Activated T-cell treated with anti-CD3 and anti-CD28 coated beads, Interleukin-2, amount 50 U/mL, for 72 hours (primary cell): ENCODE measurements at regions not wholly inside any gene's neighbourhood (a gene's known extent, or its start where the extent isn't known, plus 50 kb on each side); places are given as distances from the start of the nearest gene placed in this dataset.
"Not testable (repeated sequence)": the region's sequence is repeated elsewhere in the genome, so short reads cannot be mapped to it uniquely, and the experiment has no call there.

Experiments used
- ATAC-seq, 2 donors: fragments of 150-1000 bp; cut with Tn5 transposase; replicated peaks in 1 of 2; 2 replicates each; pipeline ENCODE4 v1.10.0; 2021; ENCODE audit warnings: moderate library complexity in 2 of 2, mild to moderate bottlenecking in 1 of 2
- DNase-seq, 2 donors: peaks; one replicate each; pipeline ENCODE4 v3.0.0; 2021 to 2022; ENCODE audit warnings: mixed read lengths in 1 of 2
- H3K27ac Mint-ChIP-seq: one replicate; pipeline ENCODE4 v1.8.0; 2022; ENCODE audit warnings: mild to moderate bottlenecking, moderate library complexity, mixed read lengths
- H3K27me3 Mint-ChIP-seq: one replicate; pipeline ENCODE4 v1.8.0; 2022; ENCODE audit warnings: low read depth, mixed read lengths
- H3K36me3 Mint-ChIP-seq, 2 donors: one replicate each; pipeline ENCODE4 v1.8.0; 2022; ENCODE audit warnings: mixed read lengths in 2 of 2, mild to moderate bottlenecking in 1 of 2; ENCODE audit not compliant: insufficient read depth in 2 of 2
- H3K4me1 Mint-ChIP-seq: one replicate; pipeline ENCODE4 v1.8.0; 2022; ENCODE audit warnings: low read depth, mixed read lengths
- H3K4me3 Mint-ChIP-seq, 2 donors: one replicate each; pipeline ENCODE4 v1.8.0; 2022; ENCODE audit warnings: mild to moderate bottlenecking in 2 of 2, mixed read lengths in 2 of 2, moderate library complexity in 2 of 2
- H3K9me3 Mint-ChIP-seq, 2 donors: one replicate each; pipeline ENCODE4 v1.8.0; 2022; ENCODE audit warnings: mixed read lengths in 2 of 2

DNA sequence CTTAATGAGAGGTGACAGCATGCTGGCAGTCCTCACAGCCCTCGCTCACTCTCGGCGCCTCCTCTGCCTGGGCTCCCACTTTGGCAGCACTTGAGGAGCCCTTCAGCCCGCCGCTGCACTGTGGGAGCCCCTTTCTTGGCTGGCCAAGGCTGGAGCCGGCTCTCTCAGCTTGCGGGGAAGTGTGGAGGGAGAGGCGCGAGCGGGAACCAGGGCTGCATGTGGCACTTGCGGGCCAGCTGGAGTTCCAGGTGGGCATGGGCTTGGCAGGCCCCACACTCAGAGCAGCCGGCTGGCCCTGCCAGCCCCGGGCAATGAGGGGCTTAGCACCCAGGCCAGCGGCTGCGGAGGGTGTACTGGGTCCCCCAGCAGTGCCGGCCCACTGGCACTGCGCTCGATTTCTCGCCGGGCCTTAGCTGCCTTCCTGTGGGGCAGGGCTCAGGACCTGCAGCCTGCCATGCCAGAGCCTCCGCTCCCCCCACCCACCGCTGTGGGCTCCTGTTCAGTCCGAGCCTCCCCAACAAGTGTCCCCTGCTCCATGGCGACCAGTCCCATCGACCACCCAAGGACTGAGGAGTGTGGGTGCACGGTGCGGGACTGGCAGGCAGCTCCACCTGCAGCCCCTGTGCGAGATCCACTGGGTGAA, 279.7 kb upstream of the CBLB start:
- DNase-seq, H3K4me3 Mint-ChIP-seq, H3K4me1 Mint-ChIP-seq, ATAC-seq, H3K27ac Mint-ChIP-seq, H3K27me3 Mint-ChIP-seq: not testable (repeated sequence)
- H3K36me3 Mint-ChIP-seq, result peaks cover 18 to 33% of the 10 kb centered on the region in 2 donors
- peaks cover 18 to 19% of the 10 kb centered on the region in 2 donors for H3K9me3 Mint-ChIP-seq

DNA sequence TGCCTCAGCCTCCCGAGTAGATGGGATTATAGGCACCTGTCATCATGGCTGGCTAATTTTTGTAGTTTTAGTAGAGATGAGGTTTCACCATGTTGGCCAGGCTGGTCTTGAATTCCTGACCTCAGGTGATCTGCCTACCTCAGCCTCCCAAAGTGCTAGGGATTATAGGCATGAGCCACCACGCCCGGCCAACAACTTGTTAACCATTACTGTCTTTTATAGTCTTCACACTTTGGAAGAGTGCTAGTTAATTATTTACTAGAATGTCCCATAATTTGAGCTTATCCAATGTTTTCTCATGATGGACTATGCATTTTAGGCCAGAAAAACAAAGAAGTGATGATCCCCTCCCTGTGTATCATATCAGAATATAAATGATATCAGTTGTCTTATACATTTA, 288.6 kb upstream of the CBLB start:
- no peak for ATAC-seq
- Mint-ChIP-seq H3K4me1 (no peaks in the 10 kb centered on the region), H3K27me3 (no peaks in the 10 kb centered on the region), H3K36me3 (peaks cover 0 to 2% of the 10 kb centered on the region in 2 donors), H3K4me3 (no peak overlapping the region), H3K9me3 (peaks cover 0 to 2% of the 10 kb centered on the region in 2 donors), H3K27ac (no peak overlapping the region)
- no peak for DNase-seq

DNA sequence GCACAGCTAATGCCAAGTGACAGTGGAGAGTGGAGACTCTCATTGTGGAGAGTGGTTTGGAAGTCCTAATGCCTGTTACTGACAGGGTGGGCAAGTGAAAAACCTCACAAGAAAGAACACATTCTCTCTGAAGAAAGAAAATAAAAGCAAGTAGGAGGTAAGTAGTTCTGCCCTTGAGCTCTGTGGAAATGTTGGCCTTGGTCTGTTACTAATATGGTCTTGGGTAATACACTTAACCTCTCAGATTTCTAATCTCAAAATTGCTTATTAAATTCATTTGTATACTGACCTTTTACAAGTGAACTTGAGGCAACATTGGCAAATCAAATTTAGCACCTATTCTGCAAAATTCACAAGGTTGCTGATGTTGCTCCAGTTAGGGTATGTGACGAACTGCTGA, 291.6 kb upstream of the CBLB start:
- H3K4me3 Mint-ChIP-seq, result no peak overlapping the region
- DNase-seq, result no peak
- no peaks in the 10 kb centered on the region for H3K27me3 Mint-ChIP-seq
- no peak for ATAC-seq
- peaks cover 6 to 11% of the 10 kb centered on the region in 2 donors for H3K36me3 Mint-ChIP-seq
- H3K4me1 Mint-ChIP-seq, result no peaks in the 10 kb centered on the region
- H3K9me3 Mint-ChIP-seq, result peaks cover 3 to 8% of the 10 kb centered on the region in 2 donors
- H3K27ac Mint-ChIP-seq, result no peak overlapping the region

DNA sequence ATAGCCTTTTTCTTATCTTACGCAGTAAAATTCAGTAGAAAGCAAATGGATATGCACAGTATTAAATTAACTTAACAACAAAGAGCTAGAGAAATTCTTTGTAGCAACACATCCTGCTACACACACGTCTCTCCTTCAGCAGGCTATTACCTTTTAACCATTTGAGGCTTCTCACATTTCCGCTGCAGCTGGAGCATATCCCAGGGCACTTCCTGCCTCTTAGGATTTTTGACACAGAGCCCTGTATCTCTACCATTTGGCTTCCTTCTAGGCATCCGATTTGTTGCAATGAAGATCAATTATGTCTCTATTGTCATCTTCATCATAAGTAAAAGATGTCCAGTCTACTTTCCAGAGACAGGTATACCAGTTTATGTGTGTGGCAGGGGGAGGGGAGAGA, 292.4 kb upstream of the CBLB start:
- Mint-ChIP-seq H3K4me3 (no peak overlapping the region), H3K27ac (no peak overlapping the region)

DNA sequence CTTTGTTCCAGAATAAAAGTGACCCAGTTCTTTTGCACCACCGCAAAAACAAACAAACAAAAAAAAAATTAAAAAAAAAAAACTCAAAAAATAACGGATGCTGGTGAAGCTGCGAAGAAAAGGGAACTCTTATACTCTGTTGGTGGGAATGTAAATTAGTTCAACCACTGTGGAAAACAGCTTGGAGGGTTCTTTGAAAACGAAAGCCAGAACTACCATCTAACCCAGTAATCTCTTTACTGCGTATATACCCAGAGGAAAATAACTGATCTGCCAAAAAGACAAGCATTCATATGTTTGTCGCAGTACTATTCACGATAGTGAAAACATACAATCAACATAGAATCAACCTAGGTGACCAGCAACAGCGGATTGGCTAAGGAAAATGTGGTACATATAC, 298.9 kb upstream of the CBLB start:
- Mint-ChIP-seq H3K4me1 (peaks cover 21% of the 10 kb centered on the region), H3K4me3 (no peak overlapping the region), H3K27ac (no peak overlapping the region), H3K9me3 (peaks cover 3 to 10% of the 10 kb centered on the region in 2 donors), H3K36me3 (peaks cover 5 to 9% of the 10 kb centered on the region in 2 donors), H3K27me3 (no peaks in the 10 kb centered on the region)
- ATAC-seq, result no peak
- DNase-seq, result no peak

More for the DNA sequence above, 292.4 kb upstream of the CBLB start:
- no peak for ATAC-seq
- Mint-ChIP-seq H3K4me1 (no peaks in the 10 kb centered on the region), H3K27me3 (no peaks in the 10 kb centered on the region), H3K36me3 (peaks cover 6 to 11% of the 10 kb centered on the region in 2 donors), H3K9me3 (peaks cover 3 to 8% of the 10 kb centered on the region in 2 donors)
- DNase-seq, result no peak

DNA sequence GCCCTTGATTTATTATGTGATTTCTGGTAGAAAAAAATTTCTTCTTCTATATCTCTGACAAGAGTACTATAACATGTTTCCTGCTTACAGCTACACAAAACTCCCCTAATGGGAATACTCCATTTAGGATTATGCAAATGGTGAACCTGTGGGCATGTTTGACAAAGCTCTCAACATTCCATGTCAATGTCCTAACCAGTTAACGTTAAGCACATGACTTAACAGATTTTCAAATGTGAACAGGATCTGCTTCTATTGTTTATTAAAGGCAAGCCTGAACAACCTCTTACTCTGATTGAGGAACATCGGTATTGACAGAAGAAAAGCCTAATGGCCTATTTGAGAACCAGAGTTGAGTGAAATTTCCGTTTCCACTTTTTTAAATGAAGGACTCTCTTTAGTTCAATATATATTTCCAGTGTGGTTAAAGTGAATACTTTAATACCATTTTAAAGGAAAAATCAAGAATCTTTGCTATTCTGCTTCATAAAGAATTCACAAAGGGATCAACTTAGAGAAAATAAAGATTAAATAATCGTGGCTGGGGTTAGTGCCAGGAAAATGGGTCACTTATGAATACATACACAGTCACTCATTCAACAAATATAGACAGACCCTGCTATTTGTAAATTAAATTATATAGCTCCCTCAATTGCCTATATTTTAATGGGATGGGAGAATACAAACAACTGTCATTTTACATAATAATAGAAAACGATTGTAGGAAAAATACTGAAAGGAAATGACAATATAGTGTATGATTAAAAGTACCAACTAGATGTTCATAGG, 300.3 kb upstream of the CBLB start:
- H3K4me3 Mint-ChIP-seq, result no peak overlapping the region
- H3K27me3 Mint-ChIP-seq, result no peaks in the 10 kb centered on the region
- no peak for DNase-seq
- no peak overlapping the region for H3K27ac Mint-ChIP-seq
- H3K4me1 Mint-ChIP-seq, result peaks cover 34% of the 10 kb centered on the region
- peaks cover 0 to 5% of the 10 kb centered on the region in 2 donors for H3K36me3 Mint-ChIP-seq
- H3K9me3 Mint-ChIP-seq, result peaks cover 0 to 3% of the 10 kb centered on the region in 2 donors
- ATAC-seq, result no peak

DNA sequence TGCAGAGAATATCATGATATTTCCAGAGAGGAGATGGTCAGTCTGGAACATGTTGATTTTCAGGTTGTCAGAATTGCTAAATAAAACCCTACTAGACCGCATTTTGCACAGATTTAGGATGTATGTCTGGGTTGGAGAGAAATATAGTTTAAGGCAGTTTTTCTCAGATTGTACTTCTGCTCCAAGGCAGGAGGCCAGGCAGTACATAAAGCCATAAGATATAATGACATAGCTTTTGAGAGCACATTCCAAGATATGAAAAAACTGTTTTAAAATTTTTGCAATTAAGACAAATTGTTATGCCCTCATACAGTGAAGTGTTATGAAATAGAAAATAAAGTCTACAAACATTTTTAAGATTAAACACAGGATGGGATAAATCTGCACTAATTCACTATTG, 301.8 kb upstream of the CBLB start:
- Mint-ChIP-seq H3K4me1 (peaks cover 46% of the 10 kb centered on the region), H3K9me3 (peaks cover 0 to 7% of the 10 kb centered on the region in 2 donors), H3K27ac (no peak overlapping the region), H3K4me3 (peak overlapping the region in 1 of 2 donors; percentile 2), H3K27me3 (no peaks in the 10 kb centered on the region), H3K36me3 (peaks cover 0 to 3% of the 10 kb centered on the region in 2 donors)
- no peak for DNase-seq
- ATAC-seq, result no peak

DNA sequence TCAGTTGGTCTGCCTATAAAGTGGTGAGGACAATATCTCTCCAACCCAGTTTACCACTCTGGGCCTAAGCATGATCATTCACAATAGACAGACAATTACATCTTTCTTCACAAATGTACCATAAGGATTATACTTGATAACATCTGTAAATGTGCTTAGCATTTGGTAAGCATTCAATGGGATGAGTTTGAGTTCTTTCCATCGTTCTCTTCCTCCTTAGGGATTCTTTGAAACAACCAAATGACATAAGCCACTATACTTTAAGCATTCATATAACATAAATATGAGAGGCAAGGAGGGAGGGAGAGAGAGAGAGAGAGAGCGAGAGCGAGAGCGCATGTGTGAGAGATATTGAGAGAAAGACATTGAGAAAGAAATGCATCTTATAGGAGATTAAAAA, 303.3 kb upstream of the CBLB start:
- Mint-ChIP-seq H3K9me3 (peaks cover 0 to 7% of the 10 kb centered on the region in 2 donors), H3K27me3 (no peaks in the 10 kb centered on the region), H3K4me1 (peaks cover 61% of the 10 kb centered on the region), H3K27ac (peak overlapping the region; percentile 73), H3K36me3 (peaks cover 0 to 3% of the 10 kb centered on the region in 2 donors), H3K4me3 (peak overlapping the region; percentile 13 to 57)
- ATAC-seq, result no peak
- DNase-seq, result no peak

DNA sequence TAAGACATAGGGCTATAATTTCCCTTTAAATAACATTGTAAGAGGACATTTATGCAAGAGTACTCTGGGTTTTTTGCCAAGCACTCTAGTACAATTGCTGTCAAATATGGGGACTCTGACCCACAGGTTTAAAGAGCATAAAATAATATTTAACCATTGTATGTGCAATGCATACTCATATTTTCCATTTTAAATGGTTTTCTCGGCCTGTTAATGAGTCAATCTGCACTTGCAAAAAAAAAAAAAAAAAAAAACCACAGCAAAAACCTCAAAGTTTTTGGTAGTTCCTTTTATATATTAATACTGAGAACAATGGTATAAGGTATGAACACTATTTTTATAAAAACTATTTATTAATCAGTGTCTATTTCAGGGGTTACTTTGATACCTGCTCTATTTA, 304.0 kb upstream of the CBLB start:
- ATAC-seq (peak; percentile 24 to 28), DNase-seq (no peak)
- H3K27me3 Mint-ChIP-seq, result no peaks in the 10 kb centered on the region
- peaks cover 0 to 3% of the 10 kb centered on the region in 2 donors for H3K36me3 Mint-ChIP-seq
- H3K9me3 Mint-ChIP-seq, result peaks cover 0 to 7% of the 10 kb centered on the region in 2 donors
- H3K4me3 Mint-ChIP-seq, result peak overlapping the region in 1 of 2 donors; percentile 49
- H3K27ac Mint-ChIP-seq, result peak overlapping the region; percentile 73
- H3K4me1 Mint-ChIP-seq, result peaks cover 66% of the 10 kb centered on the region

DNA sequence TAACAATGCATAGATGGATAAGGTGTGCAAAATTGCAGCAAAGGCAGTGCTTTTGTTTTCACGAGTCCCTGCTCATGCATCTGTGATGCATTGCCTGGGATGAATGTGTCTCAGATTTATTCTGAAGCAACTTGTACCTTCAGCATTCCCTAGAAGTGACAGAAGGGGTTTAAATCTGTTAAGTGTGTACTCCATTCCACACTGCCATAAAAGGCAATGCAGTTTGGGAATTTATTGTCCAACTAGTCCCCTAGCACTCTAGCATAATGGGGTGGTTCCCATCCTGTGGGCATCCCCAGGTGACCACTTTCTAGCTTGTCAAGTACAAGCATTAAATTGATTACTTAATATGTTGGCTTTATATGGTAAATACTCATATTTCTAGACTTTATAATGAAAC, 306.5 kb upstream of the CBLB start:
- peaks cover 3 to 10% of the 10 kb centered on the region in 2 donors for H3K9me3 Mint-ChIP-seq
- peaks cover 3 to 5% of the 10 kb centered on the region in 2 donors for H3K36me3 Mint-ChIP-seq
- H3K27me3 Mint-ChIP-seq, result no peaks in the 10 kb centered on the region
- peak overlapping the region in 1 of 2 donors; percentile 50 for H3K4me3 Mint-ChIP-seq
- H3K4me1 Mint-ChIP-seq, result peaks cover 82% of the 10 kb centered on the region
- no peak for DNase-seq
- ATAC-seq, result no peak
- H3K27ac Mint-ChIP-seq, result peak overlapping the region; percentile 88

DNA sequence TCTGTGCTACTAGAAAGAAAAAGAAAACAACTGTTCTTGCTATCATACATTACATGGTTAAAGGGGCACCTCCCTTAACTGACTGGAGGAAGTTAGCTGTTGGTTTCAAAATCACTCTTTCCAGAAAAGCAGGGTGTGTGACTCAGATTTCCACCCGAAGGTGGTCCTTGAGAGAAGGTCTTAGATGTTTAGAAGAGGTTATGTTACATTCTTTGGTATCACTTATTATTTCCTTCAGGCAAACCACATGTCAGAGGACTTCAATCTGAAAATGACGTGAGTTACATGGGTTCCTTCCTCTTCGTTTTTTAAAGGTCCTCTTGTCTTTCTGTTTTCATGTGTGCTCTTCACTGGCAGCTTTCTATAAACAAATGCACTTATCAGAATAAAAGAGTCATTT, 307.9 kb upstream of the CBLB start:
- Mint-ChIP-seq H3K27ac (peak overlapping the region; percentile 100), H3K27me3 (no peaks in the 10 kb centered on the region), H3K4me1 (peaks cover 76% of the 10 kb centered on the region), H3K36me3 (peaks cover 5% of the 10 kb centered on the region in 2 donors), H3K9me3 (peaks cover 3 to 10% of the 10 kb centered on the region in 2 donors), H3K4me3 (peak overlapping the region; percentile 67 to 88)
- ATAC-seq (peak; percentile 95 to 96), DNase-seq (peak; percentile 65 to 73)

DNA sequence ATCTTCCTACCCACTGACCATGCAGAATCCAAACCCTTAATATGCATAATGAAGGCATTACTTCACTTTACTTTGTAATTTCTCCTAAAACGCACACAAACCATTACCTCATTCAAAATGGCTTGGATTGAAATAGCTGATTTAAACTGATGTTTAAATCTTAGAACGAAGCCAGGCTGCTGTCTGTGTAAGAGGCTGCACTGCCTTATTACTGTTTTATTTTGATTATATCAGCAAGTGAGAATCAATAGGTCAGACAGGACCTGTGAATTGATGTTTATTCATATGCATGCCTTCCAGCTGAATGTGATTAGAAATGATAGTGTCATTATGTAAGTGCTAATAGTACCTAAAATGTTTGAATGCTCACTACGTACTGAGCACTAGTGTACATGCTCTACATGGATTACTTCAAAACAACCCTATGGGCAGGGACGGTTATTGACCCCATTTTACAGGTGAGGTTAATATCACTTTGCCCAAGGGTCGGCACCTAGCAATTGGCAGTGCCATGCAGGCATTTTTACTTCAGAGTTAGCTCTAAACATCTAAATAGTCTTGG, 314.2 kb upstream of the CBLB start:
- no peak overlapping the region for H3K27ac Mint-ChIP-seq
- peaks cover 3 to 6% of the 10 kb centered on the region in 2 donors for H3K9me3 Mint-ChIP-seq
- peaks cover 62% of the 10 kb centered on the region for H3K4me1 Mint-ChIP-seq
- ATAC-seq, result no peak
- peaks cover 3 to 5% of the 10 kb centered on the region in 2 donors for H3K36me3 Mint-ChIP-seq
- no peak for DNase-seq
- no peak overlapping the region for H3K4me3 Mint-ChIP-seq
- no peaks in the 10 kb centered on the region for H3K27me3 Mint-ChIP-seq

DNA sequence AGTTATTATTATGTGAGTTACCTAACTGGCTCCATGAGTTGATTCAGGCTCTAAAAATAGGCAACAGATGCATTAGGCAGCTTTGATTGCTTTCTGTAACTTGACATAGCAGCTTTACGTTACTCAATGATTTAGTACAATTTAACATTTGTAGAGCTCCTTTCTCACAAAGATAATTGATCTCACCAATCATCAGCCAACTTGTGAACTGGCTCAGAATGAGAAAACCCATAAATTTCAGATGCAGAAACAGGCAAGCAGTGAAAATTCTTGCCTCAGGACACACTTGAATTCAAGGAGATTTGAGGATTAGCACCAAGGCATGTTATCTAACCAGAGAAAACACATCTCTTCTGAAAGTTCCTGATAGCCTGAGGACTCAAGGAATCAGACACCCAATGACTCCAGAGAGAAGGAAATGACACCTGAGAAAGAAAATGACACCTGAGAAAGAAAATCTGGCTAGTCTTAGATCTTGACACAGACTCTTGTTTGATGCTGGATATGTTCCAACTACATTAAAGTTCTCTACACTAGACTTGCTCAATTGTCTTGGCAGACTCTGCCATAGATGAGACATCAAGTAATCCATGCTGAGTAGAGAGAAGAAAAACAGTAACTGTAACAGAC, 315.1 kb upstream of the CBLB start:
- Mint-ChIP-seq H3K4me1 (peaks cover 54% of the 10 kb centered on the region), H3K9me3 (peaks cover under 1 to 3% of the 10 kb centered on the region in 2 donors), H3K4me3 (peak overlapping the region; percentile 30 to 46), H3K27ac (no peak overlapping the region), H3K27me3 (no peaks in the 10 kb centered on the region), H3K36me3 (peaks cover under 1 to 5% of the 10 kb centered on the region in 2 donors)
- DNase-seq (no peak), ATAC-seq (peak in 1 of 2 donors; percentile 56)
